Naive B cell (primary cell): ENCODE measurements at regions not wholly inside any gene's neighbourhood (a gene's known extent, or its start where the extent isn't known, plus 50 kb on each side); places are given as distances from the start of the nearest gene placed in this dataset.

ENCODE experiments used
- ATAC-seq, 2 donors: fragments of 150-1000 bp; cut with Tn5 transposase; 2 replicates each; pipeline ENCODE4 v1.10.0; 2021; ENCODE audit warnings: low read depth in 2 of 2, mild to moderate bottlenecking in 2 of 2, moderate library complexity in 2 of 2
- DNase-seq: peaks from one replicate; pipeline ENCODE4 v3.0.0; 2022
- H3K27ac Mint-ChIP-seq, 6 donors: one replicate each; pipeline ENCODE4 v1.8.0; 2020 to 2022; ENCODE audit warnings: mild to moderate bottlenecking in 6 of 6, mixed read lengths in 6 of 6, moderate library complexity in 5 of 6, inconsistent platforms in 2 of 6
- H3K27me3 Mint-ChIP-seq, 3 donors: one replicate each; pipeline ENCODE4 v1.8.0; 2021 to 2022; ENCODE audit warnings: mixed read lengths in 3 of 3, mild to moderate bottlenecking in 1 of 3
- H3K36me3 Mint-ChIP-seq, 2 donors: one replicate each; pipeline ENCODE4 v1.8.0; 2020 to 2022; ENCODE audit warnings: mixed read lengths in 2 of 2, inconsistent platforms in 1 of 2, mild to moderate bottlenecking in 1 of 2
- H3K4me1 Mint-ChIP-seq, 3 donors: one replicate each; pipeline ENCODE4 v1.8.0; 2020 to 2022; ENCODE audit warnings: mixed read lengths in 3 of 3, inconsistent platforms in 1 of 3, mild to moderate bottlenecking in 1 of 3, moderate library complexity in 1 of 3
- H3K4me3 Mint-ChIP-seq, 8 donors: one replicate each; pipeline ENCODE4 v1.8.0; 2020 to 2022; ENCODE audit warnings: mild to moderate bottlenecking in 8 of 8, mixed read lengths in 8 of 8, moderate library complexity in 8 of 8, inconsistent platforms in 2 of 8
- H3K9me3 Mint-ChIP-seq, 7 donors: one replicate each; pipeline ENCODE4 v1.8.0; 2020 to 2022; ENCODE audit warnings: mixed read lengths in 7 of 7, mild to moderate bottlenecking in 5 of 7, inconsistent platforms in 2 of 7, moderate library complexity in 1 of 7

GRCh38 chr9:6703898-6704639 is 53.7 kb upstream of the KDM4C start:
- DNase-seq (peak; percentile 88), ATAC-seq (peak; percentile 80 to 81)
- Mint-ChIP-seq H3K4me3 (peak overlapping the region; percentile 86 to 100 (median 97)), H3K4me1 (peaks cover 31 to 52% (median 44%) of the 10 kb centered on the region in 3 donors), H3K9me3 (peaks cover 0 to 6% (median 3%) of the 10 kb centered on the region in 7 donors), H3K36me3 (peaks cover 0 to 7% of the 10 kb centered on the region in 2 donors), H3K27me3 (no peaks in the 10 kb centered on the region), H3K27ac (peak overlapping the region; percentile 96 to 99 (median 98))

GRCh38 chr9:6702707-6703106 is 55.1 kb upstream of the KDM4C start:
- H3K4me1 Mint-ChIP-seq: peaks cover 26 to 52% (median 42%) of the 10 kb centered on the region in 3 donors
- no peaks in the 10 kb centered on the region for H3K9me3 Mint-ChIP-seq
- H3K4me3 Mint-ChIP-seq: peak overlapping the region; percentile 86 to 100 (median 97)
- no peak for DNase-seq
- no peak for ATAC-seq
- H3K36me3 Mint-ChIP-seq: no peaks in the 10 kb centered on the region
- no peaks in the 10 kb centered on the region for H3K27me3 Mint-ChIP-seq
- peak overlapping the region in 5 of 6 donors; percentile 96 to 99 (median 98) for H3K27ac Mint-ChIP-seq

GRCh38 chr9:6696178-6696577 is 50.6 kb upstream of the GLDC start:
- Mint-ChIP-seq H3K27me3 (no peaks in the 10 kb centered on the region), H3K4me3 (peak overlapping the region in 5 of 8 donors; percentile 20 to 70 (median 51)), H3K9me3 (peaks cover 0 to 5% (median 0%) of the 10 kb centered on the region in 7 donors), H3K27ac (peak overlapping the region in 4 of 6 donors; percentile 74 to 97 (median 88)), H3K36me3 (no peaks in the 10 kb centered on the region), H3K4me1 (peaks cover 36 to 56% (median 49%) of the 10 kb centered on the region in 3 donors)
- ATAC-seq (no peak), DNase-seq (no peak)

GRCh38 chr9:6695121-6695814 is 49.7 kb upstream of the GLDC start:
- no peaks in the 10 kb centered on the region for H3K27me3 Mint-ChIP-seq
- no peak for DNase-seq
- peak; percentile 71 to 78 for ATAC-seq

More at GRCh38 chr9:6695121-6695814, 49.7 kb upstream of the GLDC start:
- Mint-ChIP-seq H3K4me3 (peak overlapping the region; percentile 21 to 82 (median 56)), H3K4me1 (peaks cover 31 to 53% (median 48%) of the 10 kb centered on the region in 3 donors), H3K27ac (peak overlapping the region; percentile 74 to 97 (median 91)), H3K36me3 (no peaks in the 10 kb centered on the region), H3K9me3 (peaks cover 0 to 5% (median 0%) of the 10 kb centered on the region in 7 donors)
